Kidney glomerular epithelial cell (primary cell): ENCODE measurements at regions not wholly inside any gene's neighbourhood (a gene's known extent, or its start where the extent isn't known, plus 50 kb on each side); places are given as distances from the start of the nearest gene placed in this dataset.

Source experiments
- DNase-seq: peaks from one replicate; lab custom pipeline; 2025; lab: John Stamatoyannopoulos, UW

GRCh38 chr14:25150934-25151790, 101.2 kb upstream of the STXBP6 start:
- peak; percentile 69 for DNase-seq

- peak; percentile 39 for DNase-seq
These were observed 100.5 kb upstream of the STXBP6 start for GRCh38 chr14:25150401-25150800.

- DNase-seq: no peak
These were observed 90.5 kb upstream of the STXBP6 start for GRCh38 chr14:25140411-25140810.

GRCh38 chr14:25136811-25137210, 86.9 kb upstream of the STXBP6 start:
- no peak for DNase-seq

GRCh38 chr14:25134184-25134583, 84.2 kb upstream of the STXBP6 start:
- no peak for DNase-seq

GRCh38 chr14:25132732-25133422, 82.9 kb upstream of the STXBP6 start:
- peak; percentile 77 for DNase-seq

GRCh38 chr14:25132094-25132493, 82.1 kb upstream of the STXBP6 start:
- DNase-seq: no peak

GRCh38 chr14:25122843-25123242, 72.9 kb upstream of the STXBP6 start:
- DNase-seq: no peak

GRCh38 chr14:25122211-25122610, 72.3 kb upstream of the STXBP6 start:
- no peak for DNase-seq

GRCh38 chr14:25121337-25122129, 71.6 kb upstream of the STXBP6 start:
- no peak for DNase-seq

GRCh38 chr14:25120261-25120660, 70.3 kb upstream of the STXBP6 start:
- no peak for DNase-seq

- no peak for DNase-seq
These were observed 68.7 kb upstream of the STXBP6 start for GRCh38 chr14:25118671-25119070.

- no peak for DNase-seq
These were observed 67.4 kb upstream of the STXBP6 start for GRCh38 chr14:25117342-25117741.

GRCh38 chr14:25116607-25117006, 66.7 kb upstream of the STXBP6 start:
- no peak for DNase-seq

GRCh38 chr14:25113394-25113793, 63.4 kb upstream of the STXBP6 start:
- DNase-seq: no peak

GRCh38 chr14:25111061-25111601, 61.2 kb upstream of the STXBP6 start:
- DNase-seq: peak; percentile 99

GRCh38 chr14:25110106-25110505, 60.2 kb upstream of the STXBP6 start:
- no peak for DNase-seq

- no peak for DNase-seq
These were observed 59.0 kb upstream of the STXBP6 start for GRCh38 chr14:25108959-25109358.

GRCh38 chr14:25108291-25108690, 58.3 kb upstream of the STXBP6 start:
- DNase-seq: no peak

- no peak for DNase-seq
These were observed 53.9 kb upstream of the STXBP6 start for GRCh38 chr14:25103820-25104219.

- no peak for DNase-seq
These were observed 53.3 kb upstream of the STXBP6 start for GRCh38 chr14:25103271-25103670.

- no peak for DNase-seq
These were observed 52.8 kb upstream of the STXBP6 start for GRCh38 chr14:25102788-25103187.
